Amygdala (tissue), 56 donors: ENCODE measurements at regions not wholly inside any gene's neighbourhood (a gene's known extent, or its start where the extent isn't known, plus 50 kb on each side); places are given as distances from the start of the nearest gene placed in this dataset.
A peak's percentile ranks its signal among the peaks of the same experiment; 100 is the strongest.

Source experiments
- DNase-seq, 56 donors: peaks; one replicate each; lab custom pipeline; 2025; lab: John Stamatoyannopoulos, UW

GRCh38 chr6:108774555-108774954 lies 73.7 kb upstream of the ARMC2 start:
- no peak for DNase-seq

- DNase-seq = no peak
Measured at GRCh38 chr6:108777536-108777935, 70.7 kb upstream of the ARMC2 start.

DNA sequence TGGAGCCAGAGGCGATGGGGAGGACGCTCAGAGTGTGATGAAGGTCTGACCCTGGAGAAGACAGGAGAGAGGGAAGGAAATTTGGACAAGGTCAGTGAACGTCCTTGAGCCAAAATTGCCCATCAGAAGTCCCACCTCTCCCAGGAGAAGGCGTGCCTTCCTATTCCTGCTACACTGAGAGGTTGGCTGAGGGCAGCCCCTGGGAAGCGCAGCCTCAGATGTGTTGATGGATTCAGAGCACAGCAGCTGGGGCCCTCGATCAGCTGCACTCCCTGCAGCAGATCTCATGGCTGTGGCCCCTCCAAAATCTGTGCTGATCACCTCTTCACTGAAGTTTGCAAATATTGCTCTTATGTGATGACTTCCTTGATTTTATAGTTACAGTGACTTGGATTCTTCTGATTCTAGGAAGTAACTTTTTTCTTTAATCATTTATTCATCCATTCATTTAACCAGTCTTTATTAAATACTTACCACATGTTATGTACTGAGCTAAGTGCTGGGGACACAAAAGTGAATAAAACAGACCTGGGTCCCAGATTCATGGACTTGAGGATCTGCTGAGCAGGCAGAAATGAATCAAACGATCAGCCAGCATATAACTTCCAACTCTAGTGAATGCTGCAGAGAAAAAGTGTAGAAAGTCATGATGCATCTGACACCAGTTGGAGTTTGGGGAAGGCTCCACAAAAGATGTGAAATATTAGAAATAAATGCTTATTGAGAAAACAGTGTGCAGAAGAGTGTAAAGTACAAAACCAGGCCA lies 69.6 kb upstream of the ARMC2 start:
- no peak for DNase-seq

DNA sequence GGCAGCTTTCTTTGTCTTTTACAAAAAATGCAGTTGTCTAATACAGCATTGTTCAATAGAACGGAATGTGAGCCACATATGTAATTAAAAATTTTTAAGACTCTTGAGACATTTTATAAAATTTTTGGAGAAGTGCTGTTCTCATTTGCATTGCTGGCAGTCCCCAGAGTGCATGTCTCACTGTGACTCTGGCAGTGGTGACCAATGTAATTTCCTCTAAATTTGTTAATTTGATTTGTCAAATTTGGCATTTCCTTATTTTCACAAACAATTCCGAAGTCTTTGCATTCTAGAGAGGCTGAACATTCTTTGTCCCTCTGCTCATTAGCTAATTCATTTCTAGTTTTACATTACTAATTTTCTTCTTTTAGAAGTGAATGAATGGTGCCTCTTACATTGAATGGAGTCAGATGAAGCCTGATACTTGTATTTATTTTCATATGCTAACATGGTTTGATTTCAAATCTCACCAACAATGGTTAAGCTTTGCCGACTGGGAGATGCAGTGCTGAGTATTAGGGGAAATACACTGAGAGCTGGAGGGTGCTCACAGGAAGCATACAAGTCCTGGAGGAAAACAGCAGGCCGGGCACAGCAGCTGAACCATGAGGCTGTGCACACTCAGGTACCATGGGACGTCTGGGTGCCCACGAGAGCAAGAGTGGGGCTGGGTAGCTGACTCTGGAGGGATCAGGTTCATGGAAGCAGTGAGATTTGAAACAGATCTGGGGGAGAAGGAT lies 68.5 kb upstream of the ARMC2 start:
- no peak for DNase-seq

GRCh38 chr6:108780784-108781183 lies 67.4 kb upstream of the ARMC2 start:
- no peak for DNase-seq

DNA sequence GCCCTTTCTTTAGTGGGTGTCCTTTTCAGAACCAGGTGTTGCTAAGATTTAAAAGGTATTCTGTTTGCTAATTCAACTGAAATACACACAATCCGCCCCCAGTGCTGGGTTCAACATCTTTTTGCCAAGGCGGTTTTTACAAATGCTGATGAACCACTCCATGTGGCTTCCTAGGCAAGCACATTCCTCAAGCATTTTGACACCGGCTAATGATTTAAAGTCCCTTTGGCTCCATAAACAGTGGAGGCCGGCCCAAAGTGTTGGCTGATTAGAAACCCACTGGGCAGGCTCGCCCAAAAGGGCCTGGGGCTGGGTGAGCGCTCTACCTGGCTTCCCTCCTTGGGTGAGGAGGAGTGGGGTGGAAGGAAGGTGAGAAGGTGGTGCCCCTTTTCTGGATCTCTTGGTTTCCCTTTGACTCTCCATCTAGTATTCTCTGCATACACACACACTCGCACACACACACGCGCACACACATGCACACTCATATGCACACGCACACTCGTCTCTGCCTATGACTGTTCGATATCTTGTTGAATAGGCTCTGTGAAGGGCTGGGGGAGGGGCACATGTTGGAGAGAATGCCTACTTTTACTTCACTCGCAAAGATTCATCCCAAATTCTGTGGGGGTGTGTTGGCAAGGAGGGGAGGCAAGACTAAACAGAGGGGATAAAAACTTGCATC lies 66.7 kb upstream of the ARMC2 start:
- no peak for DNase-seq

DNA sequence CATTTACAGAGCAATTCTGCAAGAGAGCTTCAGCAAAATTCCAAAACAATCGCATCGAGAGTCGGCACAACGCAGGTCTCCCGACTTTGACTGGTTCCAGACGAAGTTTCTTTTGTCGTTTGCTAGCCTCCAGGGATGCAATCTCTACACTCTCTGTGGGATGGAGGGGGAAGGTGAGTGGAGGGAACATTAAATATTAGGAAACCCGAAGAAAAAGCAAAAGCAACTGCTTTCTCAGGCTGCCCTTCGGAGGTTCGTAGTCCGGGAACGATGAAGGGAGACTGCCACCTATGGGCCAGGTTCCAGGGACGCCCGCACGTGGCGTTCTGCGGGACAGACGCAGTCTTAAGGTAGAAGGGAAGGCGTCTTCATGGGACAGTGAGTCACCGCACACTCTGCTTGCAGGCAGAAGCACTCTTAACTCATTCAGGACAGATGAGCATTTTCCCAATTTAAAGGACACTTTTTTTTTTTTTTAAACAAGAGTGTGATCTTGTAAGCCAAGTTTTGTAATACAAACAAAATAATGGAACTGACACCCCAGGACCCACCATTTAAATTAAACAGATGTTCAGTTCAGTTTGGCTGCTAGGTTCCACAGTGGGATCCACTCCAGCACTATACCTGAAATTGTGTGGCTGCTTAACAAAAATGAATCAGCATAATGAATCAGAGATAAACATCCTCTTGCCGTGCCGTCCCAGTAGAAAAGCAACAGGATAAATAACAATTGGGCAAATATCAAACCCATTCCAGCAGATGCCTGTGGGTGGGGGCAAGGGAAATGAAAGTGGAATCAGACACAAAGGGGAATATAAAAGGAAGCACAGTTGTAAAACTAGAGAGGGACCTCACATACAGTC lies 65.8 kb upstream of the ARMC2 start:
- peak in 51 of 56 donors; percentile 12 to 84 (median 47) for DNase-seq

- no peak for DNase-seq
Measured at GRCh38 chr6:108785653-108786052, 62.6 kb upstream of the ARMC2 start.

GRCh38 chr6:108788416-108788815 lies 59.8 kb upstream of the ARMC2 start:
- DNase-seq = no peak

- no peak for DNase-seq
Measured at GRCh38 chr6:108789475-108789874, 58.7 kb upstream of the ARMC2 start.

DNA sequence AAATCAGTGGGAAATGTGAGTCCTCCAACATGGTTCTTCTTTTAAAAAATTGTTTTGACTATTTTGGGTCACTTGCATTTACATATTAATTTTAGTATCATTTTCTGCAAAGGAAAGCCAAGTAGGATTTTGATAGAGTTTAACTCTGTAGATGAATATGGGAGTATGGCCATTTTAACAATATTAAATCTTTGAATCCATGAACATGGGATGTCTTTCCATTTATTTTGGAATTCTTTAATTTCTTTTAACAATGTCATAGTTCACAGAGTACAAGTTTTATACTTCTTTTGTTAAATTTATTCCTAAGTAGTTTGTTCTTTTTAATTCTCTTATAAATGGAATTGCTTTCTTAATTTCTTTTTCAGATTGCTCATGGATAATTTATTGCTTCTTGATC lies 56.5 kb upstream of the ARMC2 start:
- no peak for DNase-seq

DNA sequence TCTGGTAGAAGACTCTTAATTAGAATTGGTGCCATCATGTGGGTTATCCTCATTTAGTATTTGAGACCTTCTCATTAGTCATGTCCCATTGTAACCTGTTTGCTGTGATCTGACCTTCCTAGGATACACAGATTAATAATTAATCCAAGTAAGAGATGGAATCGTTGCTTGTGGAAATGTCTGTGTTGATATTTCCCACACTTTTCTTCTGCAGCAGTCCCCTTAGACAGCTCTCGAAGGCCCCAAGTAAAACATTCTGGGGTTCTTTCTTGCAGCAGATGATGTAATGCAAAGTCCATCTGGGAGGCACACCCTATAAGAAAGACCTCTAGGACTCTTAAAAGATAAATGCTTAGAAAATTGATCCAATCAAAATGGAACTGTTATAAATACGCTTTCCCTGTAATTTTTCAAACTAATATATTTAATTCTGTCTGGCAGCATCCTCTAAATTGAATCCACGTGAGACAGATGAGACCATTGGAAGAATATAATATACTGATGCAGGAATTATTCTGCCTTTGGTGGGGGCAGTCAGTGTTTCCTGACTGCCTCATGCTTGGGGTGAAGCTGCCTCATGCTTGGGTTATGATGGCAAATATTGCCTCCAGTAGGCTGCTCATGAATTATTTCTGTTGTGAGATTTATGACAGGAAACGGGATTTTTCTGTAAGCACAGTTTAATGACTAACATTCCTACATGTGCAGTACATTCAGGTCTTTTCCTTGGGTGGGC lies 54.5 kb upstream of the ARMC2 start:
- DNase-seq = no peak

GRCh38 chr6:108795122-108795521 lies 53.1 kb upstream of the ARMC2 start:
- DNase-seq = no peak

- no peak for DNase-seq
Measured at GRCh38 chr6:108795814-108796213, 52.4 kb upstream of the ARMC2 start.

GRCh38 chr6:108796875-108797274 lies 51.3 kb upstream of the ARMC2 start:
- DNase-seq = no peak

- DNase-seq = no peak
Measured at GRCh38 chr6:108797951-108798669, 50.1 kb upstream of the ARMC2 start.
